Gastrocnemius medialis (tissue), 4 donors: ENCODE measurements at regions not wholly inside any gene's neighbourhood (a gene's known extent, or its start where the extent isn't known, plus 50 kb on each side); places are given as distances from the start of the nearest gene placed in this dataset.

Source experiments
- CTCF ChIP-seq, 5 experiments: fragments of 450-650 bp in 3 of 5; fragments of 200-600 bp in 2 of 5; sonication (generic) in 2 of 5; IDR thresholded peaks in 4 of 5; conservative IDR thresholded peaks in 1 of 5; 1 replicate in 4 of 5; 2 replicates in 1 of 5; pipeline ENCODE4 v1.5.1; 2016 to 2019; ENCODE audit warnings: antibody characterized with exemption in 5 of 5, mild to moderate bottlenecking in 3 of 5, moderate library complexity in 3 of 5
- POLR2A ChIP-seq, 2 donors: fragments of 450-650 bp; IDR thresholded peaks; one replicate each; pipeline ENCODE4 v1.6.1; 2017; ENCODE audit warnings: antibody characterized with exemption in 2 of 2, mild to moderate bottlenecking in 2 of 2, moderate library complexity in 2 of 2

DNA sequence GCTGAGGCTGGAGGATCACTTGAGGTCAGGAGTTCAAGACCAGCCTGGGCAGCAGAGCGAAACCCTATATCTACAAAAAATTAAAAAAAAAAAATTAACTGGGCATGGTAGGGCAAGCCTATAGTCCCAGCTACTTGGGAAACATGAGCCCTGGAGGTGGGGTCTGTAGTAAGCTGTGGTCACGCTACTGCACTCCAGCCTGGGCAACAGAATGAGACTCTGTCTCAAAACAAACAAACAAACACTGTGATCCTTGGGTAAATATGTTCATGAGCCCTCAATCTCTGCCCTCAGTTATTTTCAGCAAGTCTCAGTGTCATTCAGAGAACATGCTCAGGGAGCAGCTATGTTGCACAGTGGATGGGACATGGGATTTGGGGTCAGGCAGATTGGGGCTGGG lies 76.2 kb downstream of the PTTG1 start:
- TF ChIP-seq CTCF (IDR thresholded peaks at IDR 0.05 in 4 of 5, conservative IDR thresholded peaks at IDR 0.05 in 1 of 5): no peak
- TF ChIP-seq POLR2A (IDR thresholded peaks at IDR 0.05): no peak
